ENCODE measurements at regions not wholly inside any gene's neighbourhood (a gene's known extent, or its start where the extent isn't known, plus 50 kb on each side); places are given as distances from the start of the nearest gene placed in this dataset.

- no peak overlapping the region for H2AFZ ChIP-seq (ENCODE audit: low read depth, low read length)
- no peaks in the 10 kb centered on the region for H3K9me3 ChIP-seq (ENCODE audit: low read length)
- H3K27ac ChIP-seq (ENCODE audit: low read length), result no peak overlapping the region
- no peak overlapping the region for H3K4me3 ChIP-seq (ENCODE audit: low read length)
- no peaks in the 10 kb centered on the region for H4K20me1 ChIP-seq (ENCODE audit: insufficient read depth)
- no peak overlapping the region for H3K9ac ChIP-seq (ENCODE audit: low read length)
- H3K27me3 ChIP-seq (ENCODE audit: insufficient read depth, low read depth, low read length), result no peaks in the 10 kb centered on the region
- no peaks in the 10 kb centered on the region for H3K36me3 ChIP-seq (ENCODE audit: insufficient read depth, low read length)
- H3K4me2 ChIP-seq (ENCODE audit: low read length), result no peak overlapping the region
- no peaks in the 10 kb centered on the region for H3K79me2 ChIP-seq (replicated peaks; ENCODE audit: insufficient read depth, low read length)
- H3F3A ChIP-seq (ENCODE audit: insufficient read depth, low read length, poor library complexity, severe bottlenecking), result no peaks in the 10 kb centered on the region
- TF ChIP-seq REST (IDR thresholded peaks at IDR 0.05; ENCODE audit: borderline replicate concordance), result no peak
- no peak for TF ChIP-seq MXI1 (conservative IDR thresholded peaks at IDR 0.05; ENCODE audit: poor library complexity, severe bottlenecking)
- TF ChIP-seq RAD21 (conservative IDR thresholded peaks at IDR 0.05), result no peak
- TF ChIP-seq EP300 (conservative IDR thresholded peaks at IDR 0.05; ENCODE audit: poor library complexity, severe bottlenecking), result no peak
- TF ChIP-seq TAF1 (IDR thresholded peaks at IDR 0.05; ENCODE audit: low read depth), result no peak
- no peak for TF ChIP-seq SMC3 (conservative IDR thresholded peaks at IDR 0.05; ENCODE audit: poor library complexity)
- TF ChIP-seq EZH2 (IDR thresholded peaks at IDR 0.05; ENCODE audit: borderline replicate concordance, insufficient read depth, low read length, poor library complexity, severe bottlenecking), result no peak
- no peaks in the 10 kb centered on the region for H3K9me2 ChIP-seq (ENCODE audit: insufficient read depth, low read length)
Measured at GRCh38 chr7:42858570-42858969, 53.3 kb downstream of the C7orf25 start.

- Histone ChIP-seq H3K27me3 (ENCODE audit: insufficient read depth, low read depth, low read length) (no peaks in the 10 kb centered on the region), H2AFZ (ENCODE audit: low read depth, low read length) (no peak overlapping the region), H3K27ac (ENCODE audit: low read length) (no peak overlapping the region)
Measured at GRCh38 chr7:42856605-42856987, 55.3 kb downstream of the C7orf25 start.

More at GRCh38 chr7:42856605-42856987, 55.3 kb downstream of the C7orf25 start:
- no peak overlapping the region for H3K4me2 ChIP-seq (ENCODE audit: low read length)
- no peaks in the 10 kb centered on the region for H3F3A ChIP-seq (ENCODE audit: insufficient read depth, low read length, poor library complexity, severe bottlenecking)
- H3K4me3 ChIP-seq (ENCODE audit: low read length), result no peak overlapping the region
- no peaks in the 10 kb centered on the region for H3K79me2 ChIP-seq (replicated peaks; ENCODE audit: insufficient read depth, low read length)
- no peaks in the 10 kb centered on the region for H4K20me1 ChIP-seq (ENCODE audit: insufficient read depth)
- no peak overlapping the region for H3K9ac ChIP-seq (ENCODE audit: low read length)
- no peaks in the 10 kb centered on the region for H3K9me2 ChIP-seq (ENCODE audit: insufficient read depth, low read length)
- no peaks in the 10 kb centered on the region for H3K9me3 ChIP-seq (ENCODE audit: low read length)
- TF ChIP-seq SMC3 (conservative IDR thresholded peaks at IDR 0.05; ENCODE audit: poor library complexity), result no peak
- no peak for TF ChIP-seq REST (IDR thresholded peaks at IDR 0.05; ENCODE audit: borderline replicate concordance)
- no peak for TF ChIP-seq EZH2 (IDR thresholded peaks at IDR 0.05; ENCODE audit: borderline replicate concordance, insufficient read depth, low read length, poor library complexity, severe bottlenecking)
- TF ChIP-seq EP300 (conservative IDR thresholded peaks at IDR 0.05; ENCODE audit: poor library complexity, severe bottlenecking), result no peak
- TF ChIP-seq TAF1 (IDR thresholded peaks at IDR 0.05; ENCODE audit: low read depth), result no peak
- TF ChIP-seq CTCF (IDR thresholded peaks at IDR 0.05; ENCODE audit: poor library complexity, severe bottlenecking), result no peak
- TF ChIP-seq RAD21 (conservative IDR thresholded peaks at IDR 0.05), result no peak
- no peak for TF ChIP-seq MXI1 (conservative IDR thresholded peaks at IDR 0.05; ENCODE audit: poor library complexity, severe bottlenecking)
- H3K36me3 ChIP-seq (ENCODE audit: insufficient read depth, low read length), result no peaks in the 10 kb centered on the region

All from neural cell (in vitro differentiated cells).